SK-N-SH treated with all-trans-retinoic acid at 6 μM for 48 hours (cell line): ENCODE measurements at regions not wholly inside any gene's neighbourhood (a gene's known extent, or its start where the extent isn't known, plus 50 kb on each side); places are given as distances from the start of the nearest gene placed in this dataset.

Experiments used
- ARNTL ChIP-seq: fragments of 450-650 bp; formaldehyde crosslinking; IDR thresholded peaks from 2 replicates; pipeline ENCODE4 v1.5.0; 2020; ENCODE audit warnings: low read depth, mild to moderate bottlenecking, moderate library complexity, borderline replicate concordance
- BACH2 ChIP-seq: fragments of 250-450 bp; sonication (Bioruptor Pico); IDR thresholded peaks from 2 replicates; pipeline ENCODE4 v1.9.0; 2021; ENCODE audit warnings: mild to moderate bottlenecking, borderline replicate concordance
- CSDC2 ChIP-seq: fragments of 250-450 bp; sonication (Bioruptor Pico); IDR thresholded peaks from 2 replicates; pipeline ENCODE4 v1.5.0; 2020; ENCODE audit warnings: mild to moderate bottlenecking, moderate library complexity
- OSR1 ChIP-seq: fragments of 250-450 bp; sonication (Bioruptor Pico); IDR thresholded peaks from 2 replicates; pipeline ENCODE4 v1.8.0; 2022; ENCODE audit warnings: moderate library complexity, mild to moderate bottlenecking, inconsistent platforms
- PPARA ChIP-seq: fragments of 250-450 bp; sonication (Bioruptor Pico); IDR thresholded peaks from 2 replicates; pipeline ENCODE4 v1.5.0; 2020; ENCODE audit warnings: mild to moderate bottlenecking, borderline replicate concordance
- SNAI2 ChIP-seq: fragments of 250-450 bp; sonication (Bioruptor Pico); IDR thresholded peaks from 2 replicates; pipeline ENCODE4 v1.5.0; 2020; ENCODE audit warnings: mild to moderate bottlenecking, moderate library complexity
- TOX ChIP-seq: fragments of 250-450 bp; sonication (Bioruptor Pico); IDR thresholded peaks from 2 replicates; pipeline ENCODE4 v1.8.0; 2021; ENCODE audit warnings: mild to moderate bottlenecking, moderate library complexity, borderline replicate concordance
- ZFP3 ChIP-seq: fragments of 250-450 bp; sonication (Bioruptor Pico); IDR thresholded peaks from 2 replicates; pipeline ENCODE4 v1.5.0; 2020; ENCODE audit warnings: mild to moderate bottlenecking, moderate library complexity
- ZFP30 ChIP-seq: fragments of 450-650 bp; formaldehyde crosslinking; IDR thresholded peaks from 2 replicates; pipeline ENCODE4 v1.5.0; 2022; ENCODE audit warnings: mild to moderate bottlenecking, moderate library complexity
- ZNF70 ChIP-seq: fragments of 450-650 bp; formaldehyde crosslinking; IDR thresholded peaks from 2 replicates; pipeline ENCODE4 v1.5.0; 2020; ENCODE audit warnings: mild to moderate bottlenecking, moderate library complexity
- ZNF8 ChIP-seq: fragments of 450-650 bp; formaldehyde crosslinking; IDR thresholded peaks from 2 replicates; pipeline ENCODE4 v1.5.0; 2020; ENCODE audit warnings: mild to moderate bottlenecking, moderate library complexity
- TF ChIP-seq, protein P1 (sequence below): fragments of 250-450 bp; sonication (Bioruptor Pico); IDR thresholded peaks from 2 replicates; pipeline ENCODE4 v1.8.0; 2020; ENCODE audit warnings: mild to moderate bottlenecking, moderate library complexity, borderline replicate concordance
- TF ChIP-seq, protein P2 (sequence below): fragments of 250-450 bp; sonication (Bioruptor Pico); IDR thresholded peaks from 2 replicates; pipeline ENCODE4 v1.5.1; 2020; ENCODE audit warnings: low read depth, mild to moderate bottlenecking, moderate library complexity

- TF ChIP-seq, protein P1, sequence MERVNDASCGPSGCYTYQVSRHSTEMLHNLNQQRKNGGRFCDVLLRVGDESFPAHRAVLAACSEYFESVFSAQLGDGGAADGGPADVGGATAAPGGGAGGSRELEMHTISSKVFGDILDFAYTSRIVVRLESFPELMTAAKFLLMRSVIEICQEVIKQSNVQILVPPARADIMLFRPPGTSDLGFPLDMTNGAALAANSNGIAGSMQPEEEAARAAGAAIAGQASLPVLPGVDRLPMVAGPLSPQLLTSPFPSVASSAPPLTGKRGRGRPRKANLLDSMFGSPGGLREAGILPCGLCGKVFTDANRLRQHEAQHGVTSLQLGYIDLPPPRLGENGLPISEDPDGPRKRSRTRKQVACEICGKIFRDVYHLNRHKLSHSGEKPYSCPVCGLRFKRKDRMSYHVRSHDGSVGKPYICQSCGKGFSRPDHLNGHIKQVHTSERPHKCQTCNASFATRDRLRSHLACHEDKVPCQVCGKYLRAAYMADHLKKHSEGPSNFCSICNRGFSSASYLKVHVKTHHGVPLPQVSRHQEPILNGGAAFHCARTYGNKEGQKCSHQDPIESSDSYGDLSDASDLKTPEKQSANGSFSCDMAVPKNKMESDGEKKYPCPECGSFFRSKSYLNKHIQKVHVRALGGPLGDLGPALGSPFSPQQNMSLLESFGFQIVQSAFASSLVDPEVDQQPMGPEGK (CRISPR knock-in tag), result no peak
- TF ChIP-seq ARNTL (CRISPR knock-in tag) (no peak), CSDC2 (CRISPR knock-in tag) (no peak), PPARA (no peak), OSR1 (CRISPR knock-in tag) (no peak), BACH2 (CRISPR knock-in tag) (no peak), ZNF70 (CRISPR knock-in tag) (no peak), ZNF8 (CRISPR knock-in tag) (no peak), ZFP30 (CRISPR knock-in tag) (no peak), SNAI2 (CRISPR knock-in tag) (no peak), TOX (CRISPR knock-in tag) (no peak), ZFP3 (no peak)
- TF ChIP-seq, protein P2, sequence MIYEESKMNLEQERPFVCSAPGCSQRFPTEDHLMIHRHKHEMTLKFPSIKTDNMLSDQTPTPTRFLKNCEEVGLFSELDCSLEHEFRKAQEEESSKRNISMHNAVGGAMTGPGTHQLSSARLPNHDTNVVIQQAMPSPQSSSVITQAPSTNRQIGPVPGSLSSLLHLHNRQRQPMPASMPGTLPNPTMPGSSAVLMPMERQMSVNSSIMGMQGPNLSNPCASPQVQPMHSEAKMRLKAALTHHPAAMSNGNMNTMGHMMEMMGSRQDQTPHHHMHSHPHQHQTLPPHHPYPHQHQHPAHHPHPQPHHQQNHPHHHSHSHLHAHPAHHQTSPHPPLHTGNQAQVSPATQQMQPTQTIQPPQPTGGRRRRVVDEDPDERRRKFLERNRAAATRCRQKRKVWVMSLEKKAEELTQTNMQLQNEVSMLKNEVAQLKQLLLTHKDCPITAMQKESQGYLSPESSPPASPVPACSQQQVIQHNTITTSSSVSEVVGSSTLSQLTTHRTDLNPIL (CRISPR knock-in tag), result no peak
These were observed 126.0 kb upstream of the ATF7IP start for GRCh38 chr12:14239350-14239934.
